MM.1S (cell line): ENCODE measurements at regions not wholly inside any gene's neighbourhood (a gene's known extent, or its start where the extent isn't known, plus 50 kb on each side); places are given as distances from the start of the nearest gene placed in this dataset.

Experiments
- EZH2 ChIP-seq: fragments of 300-600 bp; sonication (generic); optimal IDR thresholded peaks from 2 replicates; pipeline ENCODE3; 2017; ENCODE audit warnings: low read depth, mild to moderate bottlenecking, antibody characterized with exemption, low read length, mixed read lengths
- EZH2phosphoT487 ChIP-seq: fragments of 300-600 bp; sonication (generic); IDR thresholded peaks from 2 replicates; pipeline ENCODE4 v1.6.1; 2018; ENCODE audit warnings: antibody characterized with exemption, low read length
- TF ChIP-seq, protein P1 (sequence below): fragments of 300-600 bp; sonication (generic); IDR thresholded peaks from 2 replicates; pipeline ENCODE4 v1.5.1; 2016; ENCODE audit warnings: antibody characterized with exemption, low read length, mixed read lengths

- TF ChIP-seq, protein P1, sequence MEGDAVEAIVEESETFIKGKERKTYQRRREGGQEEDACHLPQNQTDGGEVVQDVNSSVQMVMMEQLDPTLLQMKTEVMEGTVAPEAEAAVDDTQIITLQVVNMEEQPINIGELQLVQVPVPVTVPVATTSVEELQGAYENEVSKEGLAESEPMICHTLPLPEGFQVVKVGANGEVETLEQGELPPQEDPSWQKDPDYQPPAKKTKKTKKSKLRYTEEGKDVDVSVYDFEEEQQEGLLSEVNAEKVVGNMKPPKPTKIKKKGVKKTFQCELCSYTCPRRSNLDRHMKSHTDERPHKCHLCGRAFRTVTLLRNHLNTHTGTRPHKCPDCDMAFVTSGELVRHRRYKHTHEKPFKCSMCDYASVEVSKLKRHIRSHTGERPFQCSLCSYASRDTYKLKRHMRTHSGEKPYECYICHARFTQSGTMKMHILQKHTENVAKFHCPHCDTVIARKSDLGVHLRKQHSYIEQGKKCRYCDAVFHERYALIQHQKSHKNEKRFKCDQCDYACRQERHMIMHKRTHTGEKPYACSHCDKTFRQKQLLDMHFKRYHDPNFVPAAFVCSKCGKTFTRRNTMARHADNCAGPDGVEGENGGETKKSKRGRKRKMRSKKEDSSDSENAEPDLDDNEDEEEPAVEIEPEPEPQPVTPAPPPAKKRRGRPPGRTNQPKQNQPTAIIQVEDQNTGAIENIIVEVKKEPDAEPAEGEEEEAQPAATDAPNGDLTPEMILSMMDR = no peak
- TF ChIP-seq EZH2 (no peak), EZH2phosphoT487 (no peak)
Measured at GRCh38 chr2:144570566-144570965, 50.6 kb upstream of the ZEB2 start.
